Gastrocnemius medialis (tissue), 4 donors: ENCODE measurements at regions not wholly inside any gene's neighbourhood (a gene's known extent, or its start where the extent isn't known, plus 50 kb on each side); places are given as distances from the start of the nearest gene placed in this dataset.

Source experiments
- POLR2A ChIP-seq, 2 donors: fragments of 450-650 bp; IDR thresholded peaks; one replicate each; pipeline ENCODE4 v1.6.1; 2017; ENCODE audit warnings: antibody characterized with exemption in 2 of 2, mild to moderate bottlenecking in 2 of 2, moderate library complexity in 2 of 2
- TF ChIP-seq, protein P1 (sequence below), 5 experiments: fragments of 450-650 bp in 3 of 5; fragments of 200-600 bp in 2 of 5; sonication (generic) in 2 of 5; IDR thresholded peaks in 4 of 5; conservative IDR thresholded peaks in 1 of 5; 1 replicate in 4 of 5; 2 replicates in 1 of 5; pipeline ENCODE4 v1.5.1; 2016 to 2019; ENCODE audit warnings: antibody characterized with exemption in 5 of 5, mild to moderate bottlenecking in 3 of 5, moderate library complexity in 3 of 5

DNA sequence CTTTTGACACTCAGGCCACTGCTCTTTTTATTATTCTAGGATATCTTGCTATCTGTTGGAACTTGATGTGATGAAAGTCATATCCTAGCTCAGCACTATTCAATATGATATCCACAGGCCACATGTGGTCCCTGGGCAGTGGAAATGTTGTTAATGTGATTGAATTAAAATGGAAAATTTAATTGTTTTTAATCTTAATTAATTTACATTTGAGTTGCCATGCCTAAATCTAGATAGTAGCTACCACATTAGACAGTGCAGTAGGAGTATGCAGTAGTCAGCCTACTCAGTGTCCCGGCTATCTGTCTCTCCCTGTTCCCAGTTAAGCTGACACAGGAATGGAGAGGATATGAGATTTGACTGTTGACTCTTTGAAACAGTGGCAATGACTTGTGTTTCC lies 460.2 kb downstream of the GBE1 start:
- TF ChIP-seq, protein P1, sequence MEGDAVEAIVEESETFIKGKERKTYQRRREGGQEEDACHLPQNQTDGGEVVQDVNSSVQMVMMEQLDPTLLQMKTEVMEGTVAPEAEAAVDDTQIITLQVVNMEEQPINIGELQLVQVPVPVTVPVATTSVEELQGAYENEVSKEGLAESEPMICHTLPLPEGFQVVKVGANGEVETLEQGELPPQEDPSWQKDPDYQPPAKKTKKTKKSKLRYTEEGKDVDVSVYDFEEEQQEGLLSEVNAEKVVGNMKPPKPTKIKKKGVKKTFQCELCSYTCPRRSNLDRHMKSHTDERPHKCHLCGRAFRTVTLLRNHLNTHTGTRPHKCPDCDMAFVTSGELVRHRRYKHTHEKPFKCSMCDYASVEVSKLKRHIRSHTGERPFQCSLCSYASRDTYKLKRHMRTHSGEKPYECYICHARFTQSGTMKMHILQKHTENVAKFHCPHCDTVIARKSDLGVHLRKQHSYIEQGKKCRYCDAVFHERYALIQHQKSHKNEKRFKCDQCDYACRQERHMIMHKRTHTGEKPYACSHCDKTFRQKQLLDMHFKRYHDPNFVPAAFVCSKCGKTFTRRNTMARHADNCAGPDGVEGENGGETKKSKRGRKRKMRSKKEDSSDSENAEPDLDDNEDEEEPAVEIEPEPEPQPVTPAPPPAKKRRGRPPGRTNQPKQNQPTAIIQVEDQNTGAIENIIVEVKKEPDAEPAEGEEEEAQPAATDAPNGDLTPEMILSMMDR (IDR thresholded peaks at IDR 0.05 in 4 of 5, conservative IDR thresholded peaks at IDR 0.05 in 1 of 5): no peak
- no peak for TF ChIP-seq POLR2A (IDR thresholded peaks at IDR 0.05)
